ENCODE measurements at regions not wholly inside any gene's neighbourhood (a gene's known extent, or its start where the extent isn't known, plus 50 kb on each side); places are given as distances from the start of the nearest gene placed in this dataset.

GRCh38 chr13:90806892-90807291 is 540.6 kb upstream of the MIR17HG start:
- in situ Hi-C loops (cut with MboI): no loop called here
- H4K20me1 ChIP-seq (replicated peaks; ENCODE audit: control insufficient read depth, insufficient read depth, low read length): no peaks in the 10 kb centered on the region
- H3K9ac ChIP-seq (ENCODE audit: insufficient read depth in 1 of 2, low read depth in 2 of 2, low read length in 2 of 2): no peak overlapping the region
- ChIA-PET POLR2A (interaction anchor here (0.6 to 1.2 kb wide), 2 partner anchors 12 to 210 kb away, joined by 3 read pairs; no protein-coding TSS in a partner anchor), CTCF (ENCODE audit: low intra/inter-chr PET ratio) (no interaction called here)
- ATAC-seq (no peak; the same call in 2 of the 3 replicates), DNase-seq (ENCODE audit: extremely low read depth in 1 of 4, low spot score in 3 of 4) (no peak), FAIRE-seq (no peak)
- H3K79me2 ChIP-seq (ENCODE audit: control insufficient read depth, insufficient read depth, low read length): no peaks in the 10 kb centered on the region
- H3K9me1 ChIP-seq (ENCODE audit: control insufficient read depth, insufficient read depth, low read length): no peaks in the 10 kb centered on the region
- H3K27me3 ChIP-seq (ENCODE audit: control insufficient read depth in 2 of 2, insufficient read depth in 2 of 2, low read length in 2 of 2): no peaks in the 10 kb centered on the region
- H3K9me3 ChIP-seq (replicated peaks; ENCODE audit: control insufficient read depth, insufficient read depth, low read depth, low read length): no peaks in the 10 kb centered on the region; the same call in 1 of the 2 replicates
- no peak overlapping the region for H3K27ac ChIP-seq (ENCODE audit: extremely low read depth, low read depth, low read length)
- intact Hi-C loops (cut with micrococcal nuclease): no loop called here
- WGBS (ENCODE audit: insufficient coverage, low coverage, missing lambda C conversion rate): 2% methylated on average over 2 of the region's 2 CpGs
- H3K4me1 ChIP-seq (replicated peaks in 1 of 2; ENCODE audit: control insufficient read depth in 2 of 2, insufficient read depth in 2 of 2, low read length in 2 of 2): no peaks in the 10 kb centered on the region
- no peak overlapping the region for H3K4me3 ChIP-seq
- no peaks in the 10 kb centered on the region for H3K36me3 ChIP-seq (ENCODE audit: control insufficient read depth, insufficient read depth, low read length)
- BruUV-seq (replicated peaks): no TSS peak
- no peak overlapping the region for H3K4me2 ChIP-seq (ENCODE audit: insufficient read depth, low read length)
- TF ChIP-seq CBX3 (IDR thresholded peaks at IDR 0.05; ENCODE audit: borderline replicate concordance in 1 of 2, low read length in 2 of 2) (peak in 1 of 2 experiments; percentile 36; a peak in 1 of 3 replicates), SETDB1 (IDR thresholded peaks at IDR 0.05; ENCODE audit: low read length) (peak; percentile 64), ZNF12 (CRISPR knock-in tag; IDR thresholded peaks at IDR 0.05) (no peak)
- H2AFZ ChIP-seq (ENCODE audit: low read depth, low read length): no peak overlapping the region

GRCh38 chr13:90808838-90809237 is 538.6 kb upstream of the MIR17HG start:
- FAIRE-seq: no peak
- no peak overlapping the region for H2AFZ ChIP-seq (ENCODE audit: low read depth, low read length)
- H4K20me1 ChIP-seq (replicated peaks; ENCODE audit: control insufficient read depth, insufficient read depth, low read length): no peaks in the 10 kb centered on the region
- no peaks in the 10 kb centered on the region; the same call in 1 of the 2 replicates for H3K9me3 ChIP-seq (replicated peaks; ENCODE audit: control insufficient read depth, insufficient read depth, low read depth, low read length)
- H3K9ac ChIP-seq (ENCODE audit: insufficient read depth in 1 of 2, low read depth in 2 of 2, low read length in 2 of 2): no peak overlapping the region
- no peaks in the 10 kb centered on the region for H3K27me3 ChIP-seq (ENCODE audit: control insufficient read depth in 2 of 2, insufficient read depth in 2 of 2, low read length in 2 of 2)
- H3K4me2 ChIP-seq (ENCODE audit: insufficient read depth, low read length): no peak overlapping the region
- POLR2A ChIA-PET: no interaction called here
- intact Hi-C loops (cut with micrococcal nuclease) (no loop called here), in situ Hi-C loops (cut with MboI) (no loop called here)
- no peak for ATAC-seq
- CTCF ChIA-PET (ENCODE audit: low intra/inter-chr PET ratio): no interaction called here
- H3K9me1 ChIP-seq (ENCODE audit: control insufficient read depth, insufficient read depth, low read length): no peaks in the 10 kb centered on the region
- no TSS peak for BruUV-seq (replicated peaks)
- H3K27ac ChIP-seq (ENCODE audit: extremely low read depth, low read depth, low read length): no peak overlapping the region
- peak; percentile 14 for TF ChIP-seq DACH1 (IDR thresholded peaks at IDR 0.05; ENCODE audit: partially characterized antibody)
- no peak for TF ChIP-seq SMARCC2 (IDR thresholded peaks at IDR 0.05; ENCODE audit: low read depth)
- TF ChIP-seq TFAM (CRISPR knock-in tag; conservative IDR thresholded peaks at IDR 0.05): peak; percentile 95; the same call in 1 of the 2 replicates
- H3K4me3 ChIP-seq: no peak overlapping the region
- no peaks in the 10 kb centered on the region for H3K4me1 ChIP-seq (replicated peaks in 1 of 2; ENCODE audit: control insufficient read depth in 2 of 2, insufficient read depth in 2 of 2, low read length in 2 of 2)
- no peaks in the 10 kb centered on the region for H3K36me3 ChIP-seq (ENCODE audit: control insufficient read depth, insufficient read depth, low read length)
- no peaks in the 10 kb centered on the region for H3K79me2 ChIP-seq (ENCODE audit: control insufficient read depth, insufficient read depth, low read length)
- no peak for DNase-seq (ENCODE audit: extremely low read depth in 1 of 4, low spot score in 3 of 4)

Measured in K562 (cell line).